OCI-LY1 (cell line): ENCODE measurements at regions not wholly inside any gene's neighbourhood (a gene's known extent, or its start where the extent isn't known, plus 50 kb on each side); places are given as distances from the start of the nearest gene placed in this dataset.

Experiments used
- CTCF ChIP-seq: fragments of 200-600 bp; sonication (generic), shearing (Covaris generic); IDR thresholded peaks from 2 replicates; pipeline ENCODE4 v1.5.1; 2017; ENCODE audit warnings: mild to moderate bottlenecking, antibody characterized with exemption, low read length, moderate library complexity, mixed read lengths
- EZH2 ChIP-seq: fragments of 200-600 bp; sonication (generic), shearing (Covaris generic); IDR thresholded peaks from 2 replicates; pipeline ENCODE4 v1.8.0; 2017; ENCODE audit warnings: borderline replicate concordance, mixed run types, mild to moderate bottlenecking, antibody characterized with exemption, low read length, moderate library complexity, mixed read lengths

- TF ChIP-seq CTCF (no peak), EZH2 (no peak)
Observed at GRCh38 chr15:70219256-70219895, 121.7 kb upstream of the TLE3 start.
